Vagina (tissue), 2 donors: ENCODE measurements at regions not wholly inside any gene's neighbourhood (a gene's known extent, or its start where the extent isn't known, plus 50 kb on each side); places are given as distances from the start of the nearest gene placed in this dataset.

Source experiments
- DNase-seq, 2 donors: peaks; one replicate each; pipeline ENCODE4 v3.0.0-alpha.2; 2017; ENCODE audit errors: extremely low spot score in 2 of 2
- H3K27ac ChIP-seq: fragments of 200-600 bp; sonication (generic); one replicate; pipeline ENCODE4 v1.5.1; 2019
- H3K27me3 ChIP-seq: fragments of 200-600 bp; sonication (generic); one replicate; pipeline ENCODE4 v1.5.1; 2019
- H3K36me3 ChIP-seq, 2 donors: fragments of 200-600 bp; sonication (generic); one replicate each; pipeline ENCODE4 v1.5.1; 2017 to 2019
- H3K4me1 ChIP-seq: fragments of 200-600 bp; sonication (generic); one replicate; pipeline ENCODE4 v1.5.1; 2019
- H3K4me3 ChIP-seq, 2 donors: fragments of 200-600 bp; sonication (generic); 1 replicate in 1 of 2; 2 replicates in 1 of 2; pipeline ENCODE4 v1.5.1; 2016 to 2019
- H3K9me3 ChIP-seq: fragments of 200-600 bp; sonication (generic); one replicate; pipeline ENCODE4 v1.5.1; 2019
- POLR2A ChIP-seq, 2 donors: fragments of 450-650 bp; IDR thresholded peaks; one replicate each; pipeline ENCODE4 v1.6.1; 2017; ENCODE audit warnings: antibody characterized with exemption in 2 of 2, mild to moderate bottlenecking in 2 of 2, moderate library complexity in 2 of 2
- POLR2AphosphoS5 ChIP-seq, 2 donors: sonication (generic); formaldehyde crosslinking; IDR thresholded peaks; one replicate each; pipeline ENCODE4 v1.9.0; 2017; ENCODE audit warnings: antibody characterized with exemption in 2 of 2, mild to moderate bottlenecking in 2 of 2, low read depth in 1 of 2; ENCODE audit not compliant: insufficient read depth in 1 of 2
- intact Hi-C: fragments of 100-400 bp; cut with DNase I; formaldehyde crosslinking; loops from one replicate; pipeline ENCODE4 v1.15.1; 2023
- TF ChIP-seq, protein P1 (sequence below), 3 experiments: fragments of 450-650 bp in 2 of 3; fragments of 200-600 bp in 1 of 3; sonication (generic) in 1 of 3; IDR thresholded peaks; one replicate each; pipeline ENCODE4 v1.5.1; 2017 to 2019; ENCODE audit warnings: antibody characterized with exemption in 3 of 3, mild to moderate bottlenecking in 2 of 3, moderate library complexity in 2 of 3

DNA sequence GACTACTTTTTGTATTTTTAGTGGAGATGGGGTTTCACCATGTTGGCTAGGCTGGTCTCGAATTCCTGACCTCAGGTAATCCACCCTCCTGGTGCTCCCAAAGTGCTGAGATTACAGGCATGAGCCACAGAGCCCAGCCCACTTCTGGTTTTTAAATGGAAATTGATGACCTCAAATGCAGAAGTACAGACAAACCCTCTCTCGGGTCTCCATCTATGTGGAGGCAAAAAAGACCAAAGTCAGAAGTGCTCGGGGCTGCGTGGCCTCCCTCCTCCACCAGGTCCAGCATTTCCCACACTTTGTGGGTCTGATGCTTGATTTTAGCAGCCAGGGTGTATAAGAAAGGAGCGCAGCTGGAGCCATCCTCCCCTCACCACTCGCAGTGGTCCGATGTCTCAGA is 187.3 kb upstream of the AUTS2 start:
- Histone ChIP-seq H3K4me3 (no peak overlapping the region), H3K36me3 (no peaks in the 10 kb centered on the region), H3K27me3 (no peaks in the 10 kb centered on the region), H3K4me1 (no peaks in the 10 kb centered on the region), H3K9me3 (no peaks in the 10 kb centered on the region), H3K27ac (no peak overlapping the region)
- DNase-seq, result no peak
- intact Hi-C loops, result no loop called here
- TF ChIP-seq POLR2A (IDR thresholded peaks at IDR 0.05) (no peak), POLR2AphosphoS5 (IDR thresholded peaks at IDR 0.05; ENCODE audit: insufficient read depth in 1 of 2, low read depth in 1 of 2) (no peak)
- TF ChIP-seq, protein P1, sequence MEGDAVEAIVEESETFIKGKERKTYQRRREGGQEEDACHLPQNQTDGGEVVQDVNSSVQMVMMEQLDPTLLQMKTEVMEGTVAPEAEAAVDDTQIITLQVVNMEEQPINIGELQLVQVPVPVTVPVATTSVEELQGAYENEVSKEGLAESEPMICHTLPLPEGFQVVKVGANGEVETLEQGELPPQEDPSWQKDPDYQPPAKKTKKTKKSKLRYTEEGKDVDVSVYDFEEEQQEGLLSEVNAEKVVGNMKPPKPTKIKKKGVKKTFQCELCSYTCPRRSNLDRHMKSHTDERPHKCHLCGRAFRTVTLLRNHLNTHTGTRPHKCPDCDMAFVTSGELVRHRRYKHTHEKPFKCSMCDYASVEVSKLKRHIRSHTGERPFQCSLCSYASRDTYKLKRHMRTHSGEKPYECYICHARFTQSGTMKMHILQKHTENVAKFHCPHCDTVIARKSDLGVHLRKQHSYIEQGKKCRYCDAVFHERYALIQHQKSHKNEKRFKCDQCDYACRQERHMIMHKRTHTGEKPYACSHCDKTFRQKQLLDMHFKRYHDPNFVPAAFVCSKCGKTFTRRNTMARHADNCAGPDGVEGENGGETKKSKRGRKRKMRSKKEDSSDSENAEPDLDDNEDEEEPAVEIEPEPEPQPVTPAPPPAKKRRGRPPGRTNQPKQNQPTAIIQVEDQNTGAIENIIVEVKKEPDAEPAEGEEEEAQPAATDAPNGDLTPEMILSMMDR (IDR thresholded peaks at IDR 0.05), result no peak

DNA sequence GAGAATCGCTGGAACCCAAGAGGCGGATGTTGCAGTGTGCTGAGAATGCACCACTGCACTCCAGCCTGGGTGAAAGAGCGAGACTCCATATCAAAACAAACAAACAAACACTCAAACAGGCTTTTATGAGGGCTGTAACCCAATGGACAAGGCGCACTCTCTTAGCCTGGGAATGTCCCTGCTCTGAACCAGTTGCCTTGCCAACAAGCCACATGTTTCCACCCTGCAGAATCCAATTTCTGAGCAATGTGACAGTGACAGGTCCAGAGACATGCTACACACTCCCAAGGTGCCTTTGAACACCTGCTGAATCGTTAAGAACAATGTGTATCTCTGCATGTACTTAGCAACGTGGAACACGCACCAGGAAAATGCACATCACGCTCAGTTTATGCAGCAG is 186.8 kb upstream of the AUTS2 start:
- no peak for DNase-seq
- no peaks in the 10 kb centered on the region for H3K36me3 ChIP-seq
- no peak overlapping the region for H3K27ac ChIP-seq
- no peaks in the 10 kb centered on the region for H3K9me3 ChIP-seq
- H3K4me3 ChIP-seq, result no peak overlapping the region
- no peak for TF ChIP-seq POLR2AphosphoS5 (IDR thresholded peaks at IDR 0.05; ENCODE audit: insufficient read depth in 1 of 2, low read depth in 1 of 2)
- intact Hi-C loops, result no loop called here
- H3K4me1 ChIP-seq, result no peaks in the 10 kb centered on the region
- H3K27me3 ChIP-seq, result no peaks in the 10 kb centered on the region

DNA sequence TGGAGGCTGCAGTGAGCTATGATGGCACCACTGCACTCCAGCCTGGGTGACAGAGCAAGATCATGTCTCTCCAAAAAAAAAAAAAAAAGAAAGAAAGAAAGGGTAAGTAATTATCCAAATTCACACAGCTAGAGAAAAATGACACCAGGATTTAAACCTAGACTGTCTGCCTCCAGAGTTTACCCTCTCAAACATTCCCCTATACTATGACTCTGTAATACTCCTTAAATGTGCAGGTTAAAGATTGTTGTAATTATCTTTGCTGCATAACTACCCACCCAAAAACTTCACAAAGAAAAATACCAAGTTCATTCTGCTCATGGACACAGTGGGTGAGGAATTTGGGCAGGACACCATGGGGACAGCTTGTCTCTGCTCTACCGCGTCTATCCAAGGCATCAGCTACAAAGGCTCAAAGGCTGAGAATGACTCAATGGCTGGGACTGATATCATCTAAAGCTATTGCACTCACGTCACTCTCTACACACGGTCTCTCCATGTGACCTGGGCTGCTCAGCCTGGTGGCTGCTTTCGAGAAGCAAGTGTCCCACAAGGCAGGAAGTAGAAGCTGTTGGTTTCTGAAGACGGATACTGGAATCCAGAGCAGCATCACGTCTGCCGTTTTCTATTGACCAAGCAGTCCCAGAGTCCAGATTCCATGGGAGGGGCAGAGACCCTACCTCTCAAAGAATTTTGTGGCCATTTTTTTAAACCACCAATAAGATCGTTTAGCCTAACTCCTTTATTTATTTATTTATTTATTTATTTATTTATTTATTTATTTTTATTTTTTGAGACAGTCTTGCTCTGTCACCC is 185.7 kb upstream of the AUTS2 start:
- intact Hi-C loops, result no loop called here
- Histone ChIP-seq H3K27me3 (no peaks in the 10 kb centered on the region), H3K4me1 (no peaks in the 10 kb centered on the region), H3K9me3 (no peaks in the 10 kb centered on the region), H3K27ac (no peak overlapping the region), H3K36me3 (no peaks in the 10 kb centered on the region), H3K4me3 (no peak overlapping the region)
- DNase-seq, result no peak
- TF ChIP-seq POLR2A (IDR thresholded peaks at IDR 0.05), result no peak
- TF ChIP-seq, protein P1 (IDR thresholded peaks at IDR 0.05), result no peak

DNA sequence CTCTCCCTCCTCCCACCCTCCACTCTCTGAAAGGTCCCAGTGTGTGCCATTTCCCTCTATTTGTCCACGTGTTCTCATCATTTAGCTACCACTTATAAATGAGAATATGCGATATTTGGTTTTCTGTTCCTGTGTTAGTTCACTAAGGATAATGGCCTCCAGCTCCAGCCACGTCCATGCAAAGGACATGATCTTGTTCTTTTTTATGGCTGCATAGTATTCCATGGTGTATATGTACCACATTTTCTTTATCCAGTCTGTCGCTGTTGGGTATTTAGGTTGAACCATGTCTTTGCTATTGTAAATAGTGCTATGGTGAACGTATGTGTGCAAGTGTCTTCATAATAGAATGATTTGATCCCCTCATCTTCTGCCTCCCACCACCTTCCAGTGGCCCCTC is 183.7 kb upstream of the AUTS2 start:
- no peaks in the 10 kb centered on the region for H3K36me3 ChIP-seq
- TF ChIP-seq POLR2A (IDR thresholded peaks at IDR 0.05) (no peak), POLR2AphosphoS5 (IDR thresholded peaks at IDR 0.05; ENCODE audit: insufficient read depth in 1 of 2, low read depth in 1 of 2) (no peak)
- TF ChIP-seq, protein P1 (IDR thresholded peaks at IDR 0.05), result no peak
- H3K4me3 ChIP-seq, result no peak overlapping the region
- intact Hi-C loops, result no loop called here
- H3K27ac ChIP-seq, result no peak overlapping the region
- H3K4me1 ChIP-seq, result no peaks in the 10 kb centered on the region
- no peaks in the 10 kb centered on the region for H3K9me3 ChIP-seq
- no peak for DNase-seq
- no peaks in the 10 kb centered on the region for H3K27me3 ChIP-seq

DNA sequence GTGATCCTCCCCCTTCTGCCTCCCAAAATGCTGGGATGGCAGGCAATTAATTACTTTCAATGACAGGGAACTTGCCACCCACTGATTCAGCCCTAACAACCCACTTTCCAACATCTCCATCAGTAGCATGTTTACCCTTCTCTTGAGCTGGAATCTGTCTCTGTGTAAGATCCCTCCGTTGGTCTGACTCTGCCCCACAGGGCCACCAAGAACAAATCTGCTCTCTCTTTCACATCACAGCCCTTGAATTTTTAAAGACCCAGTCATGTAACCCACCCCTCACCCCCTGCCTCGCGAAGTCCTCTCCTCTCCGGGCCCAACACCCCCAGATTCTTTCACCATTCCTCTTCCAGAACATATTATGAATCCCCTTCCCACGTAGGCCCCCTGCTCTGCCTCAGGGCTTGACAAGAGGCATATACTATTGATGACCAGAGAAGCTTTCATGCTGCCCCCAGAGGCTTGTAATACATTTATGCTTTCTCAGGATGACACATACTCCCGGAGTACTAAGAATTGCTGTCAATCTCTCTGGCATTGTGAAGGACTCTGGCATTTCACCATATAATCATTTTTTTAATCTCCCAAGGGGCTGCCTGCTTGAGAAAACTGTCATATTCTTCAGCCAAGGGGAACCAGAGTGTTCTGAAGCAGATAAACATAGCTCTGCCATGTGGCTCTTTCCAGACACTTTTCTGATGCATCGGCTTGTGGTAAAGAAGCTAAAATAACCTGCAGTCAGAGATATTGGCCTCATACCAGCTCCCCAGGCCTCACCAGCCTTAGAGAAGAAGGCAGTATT is 179.2 kb upstream of the AUTS2 start:
- intact Hi-C loops, result no loop called here
- no peaks in the 10 kb centered on the region for H3K27me3 ChIP-seq
- TF ChIP-seq POLR2A (IDR thresholded peaks at IDR 0.05) (no peak), POLR2AphosphoS5 (IDR thresholded peaks at IDR 0.05; ENCODE audit: insufficient read depth in 1 of 2, low read depth in 1 of 2) (no peak)
- TF ChIP-seq, protein P1 (IDR thresholded peaks at IDR 0.05), result no peak
- H3K4me3 ChIP-seq, result no peak overlapping the region
- no peaks in the 10 kb centered on the region for H3K4me1 ChIP-seq
- H3K9me3 ChIP-seq, result no peaks in the 10 kb centered on the region
- no peak for DNase-seq
- H3K36me3 ChIP-seq, result no peaks in the 10 kb centered on the region
- no peak overlapping the region for H3K27ac ChIP-seq
